ENCODE measurements at regions not wholly inside any gene's neighbourhood (a gene's known extent, or its start where the extent isn't known, plus 50 kb on each side); places are given as distances from the start of the nearest gene placed in this dataset.

- Histone ChIP-seq H3K4me3 (ENCODE audit: low read depth, low read length) (no peak overlapping the region), H3K27ac (ENCODE audit: extremely low read depth, low read depth, low read length) (no peak overlapping the region), H3K4me1 (ENCODE audit: control insufficient read depth, insufficient read depth, low read length) (no peaks in the 10 kb centered on the region), H3K9me3 (ENCODE audit: control insufficient read depth, insufficient read depth, low read depth, low read length) (no peaks in the 10 kb centered on the region), H3K36me3 (ENCODE audit: control insufficient read depth in 2 of 2, insufficient read depth in 1 of 2, low read length in 2 of 2) (no peaks in the 10 kb centered on the region)
- TF ChIP-seq BCL11B (tag by site-specific recombination; IDR thresholded peaks at IDR 0.05; ENCODE audit: low read depth) (no peak), SP3 (tag by site-specific recombination; IDR thresholded peaks at IDR 0.05) (no peak)
- ChIA-PET CTCF (interaction anchor here (0.7 kb wide), 1 partner anchor 75 kb away, joined by 3 read pairs; no protein-coding TSS in a partner anchor), POLR2A (no interaction called here)
Measured at GRCh38 chr1:230542054-230542453, 100.2 kb upstream of the COG2 start.

GRCh38 chr1:230541306-230541705, 101.0 kb upstream of the COG2 start:
- ChIA-PET POLR2A (no interaction called here), CTCF (no interaction called here)
- no peaks in the 10 kb centered on the region for H3K9me3 ChIP-seq (ENCODE audit: control insufficient read depth, insufficient read depth, low read depth, low read length)
- no peaks in the 10 kb centered on the region for H3K4me1 ChIP-seq (ENCODE audit: control insufficient read depth, insufficient read depth, low read length)
- no peaks in the 10 kb centered on the region for H3K36me3 ChIP-seq (ENCODE audit: control insufficient read depth in 2 of 2, insufficient read depth in 1 of 2, low read length in 2 of 2)
- H3K27ac ChIP-seq (ENCODE audit: extremely low read depth, low read depth, low read length) = no peak overlapping the region
- TF ChIP-seq HOXC10 (CRISPR knock-in tag; IDR thresholded peaks at IDR 0.05) = no peak
- TF ChIP-seq ZNF423 (tag by site-specific recombination; IDR thresholded peaks at IDR 0.05) = no peak
- TF ChIP-seq GFI1B (tag by site-specific recombination; IDR thresholded peaks at IDR 0.05) = no peak
- TF ChIP-seq ZNF350 (tag by site-specific recombination; IDR thresholded peaks at IDR 0.05) = no peak
- TF ChIP-seq ZSCAN30 (tag by site-specific recombination; IDR thresholded peaks at IDR 0.05) = no peak
- TF ChIP-seq ZNF76 (tag by site-specific recombination; IDR thresholded peaks at IDR 0.05; ENCODE audit: borderline replicate concordance, low read depth) = no peak
- TF ChIP-seq ZNF132 (tag by site-specific recombination; IDR thresholded peaks at IDR 0.05; ENCODE audit: borderline replicate concordance) = no peak
- TF ChIP-seq ZNF530 (tag by site-specific recombination; IDR thresholded peaks at IDR 0.05; ENCODE audit: low read depth) = no peak
- TF ChIP-seq FEZF1 (tag by site-specific recombination; IDR thresholded peaks at IDR 0.05) = no peak
- no peak for TF ChIP-seq REST (tag by site-specific recombination; IDR thresholded peaks at IDR 0.05)
- TF ChIP-seq ZNF623 (tag by site-specific recombination; IDR thresholded peaks at IDR 0.05) = no peak
- TF ChIP-seq ZBTB10 (tag by site-specific recombination; IDR thresholded peaks at IDR 0.05) = no peak
- no peak for TF ChIP-seq ZNF660 (tag by site-specific recombination; IDR thresholded peaks at IDR 0.05)
- H3K4me3 ChIP-seq (ENCODE audit: low read depth, low read length) = no peak overlapping the region

GRCh38 chr1:230540421-230541155, 101.7 kb upstream of the COG2 start:
- POLR2A ChIA-PET = no interaction called here
- TF ChIP-seq ZNF335 (tag by site-specific recombination; conservative IDR thresholded peaks at IDR 0.05) (no peak), ZNF292 (tag by site-specific recombination; IDR thresholded peaks at IDR 0.05; ENCODE audit: borderline replicate concordance, low read depth) (no peak), ZNF660 (tag by site-specific recombination; IDR thresholded peaks at IDR 0.05) (no peak), YY2 (tag by site-specific recombination; IDR thresholded peaks at IDR 0.05) (no peak), ZNF747 (tag by site-specific recombination; IDR thresholded peaks at IDR 0.05) (no peak), ZBTB26 (tag by site-specific recombination; optimal IDR thresholded peaks at IDR 0.05) (no peak), ZNF266 (tag by site-specific recombination; IDR thresholded peaks at IDR 0.05; ENCODE audit: low read depth) (no peak), ZNF341 (tag by site-specific recombination; IDR thresholded peaks at IDR 0.05; ENCODE audit: low read depth) (no peak)

More at GRCh38 chr1:230540421-230541155, 101.7 kb upstream of the COG2 start:
- CTCF ChIA-PET = interaction anchor here (0.5 to 0.6 kb wide), 2 partner anchors 26 to 1555 kb away, joined by 3 read pairs; no protein-coding TSS in a partner anchor
- Histone ChIP-seq H3K27ac (ENCODE audit: extremely low read depth, low read depth, low read length) (no peak overlapping the region), H3K36me3 (ENCODE audit: control insufficient read depth in 2 of 2, insufficient read depth in 1 of 2, low read length in 2 of 2) (no peaks in the 10 kb centered on the region), H3K4me1 (ENCODE audit: control insufficient read depth, insufficient read depth, low read length) (no peaks in the 10 kb centered on the region), H3K4me3 (ENCODE audit: low read depth, low read length) (no peak overlapping the region), H3K9me3 (ENCODE audit: control insufficient read depth, insufficient read depth, low read depth, low read length) (no peaks in the 10 kb centered on the region)
